ENCODE measurements at regions not wholly inside any gene's neighbourhood (a gene's known extent, or its start where the extent isn't known, plus 50 kb on each side); places are given as distances from the start of the nearest gene placed in this dataset.

DNA sequence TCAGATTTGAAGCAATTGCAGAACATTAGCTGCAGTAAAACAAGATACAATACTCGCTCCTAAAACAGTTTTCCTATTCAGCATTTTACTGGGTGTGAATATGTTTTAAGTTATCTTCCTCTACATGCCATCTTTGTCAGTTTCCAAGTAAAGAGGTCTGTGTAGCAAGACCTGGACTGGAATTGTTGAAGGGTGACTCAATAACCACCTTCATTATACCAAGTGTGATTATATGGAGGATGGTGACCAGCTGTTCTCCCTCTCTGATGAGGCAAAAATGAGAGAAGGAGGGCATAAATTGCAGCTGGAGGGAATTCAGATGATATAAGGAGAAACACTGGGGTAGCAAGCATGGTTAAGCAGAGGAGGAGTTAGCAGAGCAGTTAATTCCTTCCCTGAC, 922.1 kb upstream of the SLIT2 start:
- WGBS, 2 donors = 63 to 76% methylated on average over 1 of the region's 1 CpG
- Histone ChIP-seq H3K4me1 (no peaks in the 10 kb centered on the region), H3K9me3 (no peaks in the 10 kb centered on the region), H3K27ac (no peak overlapping the region), H3K4me3 (no peak overlapping the region), H3K36me3 (ENCODE audit: low read depth, missing control alignments) (no peaks in the 10 kb centered on the region), H3K27me3 (no peaks in the 10 kb centered on the region)
- DNase-seq = no peak
- TF ChIP-seq, protein P1, sequence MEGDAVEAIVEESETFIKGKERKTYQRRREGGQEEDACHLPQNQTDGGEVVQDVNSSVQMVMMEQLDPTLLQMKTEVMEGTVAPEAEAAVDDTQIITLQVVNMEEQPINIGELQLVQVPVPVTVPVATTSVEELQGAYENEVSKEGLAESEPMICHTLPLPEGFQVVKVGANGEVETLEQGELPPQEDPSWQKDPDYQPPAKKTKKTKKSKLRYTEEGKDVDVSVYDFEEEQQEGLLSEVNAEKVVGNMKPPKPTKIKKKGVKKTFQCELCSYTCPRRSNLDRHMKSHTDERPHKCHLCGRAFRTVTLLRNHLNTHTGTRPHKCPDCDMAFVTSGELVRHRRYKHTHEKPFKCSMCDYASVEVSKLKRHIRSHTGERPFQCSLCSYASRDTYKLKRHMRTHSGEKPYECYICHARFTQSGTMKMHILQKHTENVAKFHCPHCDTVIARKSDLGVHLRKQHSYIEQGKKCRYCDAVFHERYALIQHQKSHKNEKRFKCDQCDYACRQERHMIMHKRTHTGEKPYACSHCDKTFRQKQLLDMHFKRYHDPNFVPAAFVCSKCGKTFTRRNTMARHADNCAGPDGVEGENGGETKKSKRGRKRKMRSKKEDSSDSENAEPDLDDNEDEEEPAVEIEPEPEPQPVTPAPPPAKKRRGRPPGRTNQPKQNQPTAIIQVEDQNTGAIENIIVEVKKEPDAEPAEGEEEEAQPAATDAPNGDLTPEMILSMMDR (IDR thresholded peaks at IDR 0.05) = no peak
- TF ChIP-seq POLR2A (IDR thresholded peaks at IDR 0.05) = no peak
- intact Hi-C loops (cut with DNase I; ENCODE audit: low total_unique reads) = no loop called here

DNA sequence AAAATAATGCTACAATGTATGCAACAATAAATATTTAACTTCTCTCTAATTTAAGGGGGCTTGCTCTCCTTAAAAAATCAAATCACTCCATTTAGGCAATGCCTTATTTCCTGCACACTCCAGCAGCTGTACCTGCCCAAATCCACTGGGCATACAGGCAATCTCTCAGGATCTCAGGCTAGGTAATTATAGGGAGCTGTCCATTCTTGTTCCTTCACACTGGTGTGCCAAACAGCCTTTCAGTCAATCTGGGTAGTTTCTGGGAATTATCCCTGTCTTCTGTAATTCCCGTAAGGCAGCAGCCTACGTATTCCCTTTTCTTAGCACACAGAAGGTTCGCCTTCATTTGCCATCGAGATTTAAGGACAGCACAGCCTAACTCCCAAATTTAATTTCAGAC, 922.6 kb upstream of the SLIT2 start:
- Histone ChIP-seq H3K27ac (no peak overlapping the region), H3K4me3 (no peak overlapping the region), H3K36me3 (ENCODE audit: low read depth, missing control alignments) (no peaks in the 10 kb centered on the region), H3K27me3 (no peaks in the 10 kb centered on the region), H3K4me1 (no peaks in the 10 kb centered on the region), H3K9me3 (no peaks in the 10 kb centered on the region)
- no peak for TF ChIP-seq POLR2A (IDR thresholded peaks at IDR 0.05)
- TF ChIP-seq, protein P1 (IDR thresholded peaks at IDR 0.05) = no peak
- WGBS, 2 donors = 61 to 65% methylated on average over 4 of the region's 4 CpGs
- no peak for DNase-seq
- intact Hi-C loops (cut with DNase I; ENCODE audit: low total_unique reads) = no loop called here

DNA sequence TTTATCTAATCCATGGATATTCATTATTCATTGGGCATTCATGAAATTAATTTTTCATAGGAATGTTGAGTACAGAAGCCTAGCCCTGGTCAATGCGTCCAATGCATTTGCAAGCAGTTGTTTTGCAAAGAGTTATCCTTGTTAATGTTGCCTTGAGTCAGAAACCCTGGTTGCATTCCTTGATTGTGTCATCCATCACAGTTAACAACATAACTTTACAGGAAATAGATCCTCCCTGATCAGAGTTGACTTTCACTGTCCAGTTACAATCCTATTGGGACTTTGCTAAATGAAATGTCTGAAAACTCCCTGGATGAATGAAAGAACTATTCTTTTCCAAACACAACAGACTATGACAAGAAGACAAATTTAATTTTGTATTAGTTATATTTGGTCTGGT, 924.3 kb upstream of the SLIT2 start:
- no peak for DNase-seq
- TF ChIP-seq, protein P1 (IDR thresholded peaks at IDR 0.05) = no peak
- no peak for TF ChIP-seq POLR2A (IDR thresholded peaks at IDR 0.05)
- H3K4me3 ChIP-seq = no peak overlapping the region
- H3K4me1 ChIP-seq = no peaks in the 10 kb centered on the region
- H3K27ac ChIP-seq = no peak overlapping the region
- no peaks in the 10 kb centered on the region for H3K36me3 ChIP-seq (ENCODE audit: low read depth, missing control alignments)
- H3K9me3 ChIP-seq = no peaks in the 10 kb centered on the region
- WGBS, 2 donors = 90 to 100% methylated on average over 1 of the region's 1 CpG
- intact Hi-C loops (cut with DNase I; ENCODE audit: low total_unique reads) = no loop called here
- no peaks in the 10 kb centered on the region for H3K27me3 ChIP-seq

DNA sequence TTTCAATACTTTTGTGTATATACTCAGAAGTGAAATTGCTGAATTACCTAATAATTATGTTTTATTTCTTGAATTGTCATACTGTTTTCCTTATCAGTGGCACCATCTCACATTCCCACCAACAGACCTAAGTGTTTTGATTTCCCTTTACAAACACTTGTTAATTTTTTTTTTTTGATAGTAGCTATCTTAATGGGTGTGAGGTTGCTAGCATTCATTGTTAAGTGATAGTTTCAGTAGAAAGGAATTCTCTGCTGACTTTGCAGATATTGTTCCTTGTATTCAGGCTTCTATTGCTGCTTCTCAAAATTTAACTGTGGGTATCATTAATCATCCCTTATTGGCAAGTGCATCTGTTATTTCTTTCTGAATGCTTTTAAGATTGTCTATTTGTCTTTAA, 927.5 kb upstream of the SLIT2 start:
- H3K4me1 ChIP-seq = no peaks in the 10 kb centered on the region
- no peak for DNase-seq
- TF ChIP-seq, protein P1 (IDR thresholded peaks at IDR 0.05) = no peak
- TF ChIP-seq POLR2A (IDR thresholded peaks at IDR 0.05) = no peak
- H3K36me3 ChIP-seq (ENCODE audit: low read depth, missing control alignments) = no peaks in the 10 kb centered on the region
- intact Hi-C loops (cut with DNase I; ENCODE audit: low total_unique reads) = no loop called here
- H3K4me3 ChIP-seq = no peak overlapping the region
- H3K27ac ChIP-seq = no peak overlapping the region
- H3K27me3 ChIP-seq = no peaks in the 10 kb centered on the region
- H3K9me3 ChIP-seq = no peaks in the 10 kb centered on the region

DNA sequence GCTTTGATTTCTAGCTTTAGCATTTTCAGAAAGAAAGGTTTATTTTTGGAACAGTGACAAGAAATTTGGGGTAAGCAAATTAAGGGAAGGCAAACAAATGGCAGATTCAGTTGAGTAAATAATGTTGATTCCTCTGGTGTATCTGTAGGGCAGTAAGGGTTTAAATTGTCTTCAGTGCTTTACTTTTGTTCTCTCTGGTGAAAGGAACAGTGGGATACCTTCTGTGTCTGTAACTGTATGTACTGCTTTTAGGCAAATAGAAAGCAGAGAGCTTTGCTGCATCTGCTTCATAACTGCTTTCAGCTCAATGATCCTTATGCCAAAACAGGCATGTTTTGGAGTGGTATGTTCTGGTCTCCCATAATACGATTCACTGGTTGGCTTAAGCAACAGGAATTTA, 932.1 kb upstream of the SLIT2 start:
- no peak for TF ChIP-seq POLR2A (IDR thresholded peaks at IDR 0.05)
- TF ChIP-seq, protein P1 (IDR thresholded peaks at IDR 0.05) = no peak
- WGBS, 2 donors = 45 to 52% methylated on average over 1 of the region's 1 CpG

More for the DNA sequence above, 932.1 kb upstream of the SLIT2 start:
- H3K27me3 ChIP-seq = no peaks in the 10 kb centered on the region
- H3K36me3 ChIP-seq (ENCODE audit: low read depth, missing control alignments) = no peaks in the 10 kb centered on the region
- intact Hi-C loops (cut with DNase I; ENCODE audit: low total_unique reads) = no loop called here
- H3K4me1 ChIP-seq = no peaks in the 10 kb centered on the region
- no peak overlapping the region for H3K4me3 ChIP-seq
- H3K9me3 ChIP-seq = no peaks in the 10 kb centered on the region
- H3K27ac ChIP-seq = no peak overlapping the region
- DNase-seq = no peak

Data from testis (tissue), 2 donors.